Ishikawa (cell line): ENCODE measurements at regions not wholly inside any gene's neighbourhood (a gene's known extent, or its start where the extent isn't known, plus 50 kb on each side); places are given as distances from the start of the nearest gene placed in this dataset.

Experiments
- CEBPB ChIP-seq: IDR thresholded peaks from 2 replicates; pipeline ENCODE4 v1.6.1; 2012
- CREB1 ChIP-seq: IDR thresholded peaks from 2 replicates; pipeline ENCODE4 v1.6.1; 2012; ENCODE audit warnings: low read depth
- EGR1 ChIP-seq: IDR thresholded peaks from 2 replicates; pipeline ENCODE4 v1.6.1; 2012
- EP300 ChIP-seq: IDR thresholded peaks from 2 replicates; pipeline ENCODE4 v1.6.1; 2012; ENCODE audit warnings: borderline replicate concordance
- FOXM1 ChIP-seq: IDR thresholded peaks from 2 replicates; pipeline ENCODE4 v1.6.1; 2012; ENCODE audit warnings: low read depth, borderline replicate concordance
- NFIC ChIP-seq: IDR thresholded peaks from 2 replicates; pipeline ENCODE4 v1.6.1; 2012
- RAD21 ChIP-seq: IDR thresholded peaks from 2 replicates; pipeline ENCODE4 v1.6.1; 2012; ENCODE audit warnings: low read depth
- TAF1 ChIP-seq: IDR thresholded peaks from 2 replicates; pipeline ENCODE4 v1.6.1; 2012; ENCODE audit warnings: low read depth, mild to moderate bottlenecking
- TCF12 ChIP-seq: IDR thresholded peaks from 2 replicates; pipeline ENCODE4 v1.6.1; 2012; ENCODE audit warnings: low read depth
- TEAD4 ChIP-seq: IDR thresholded peaks from 2 replicates; pipeline ENCODE4 v1.6.1; 2012
- YY1 ChIP-seq: IDR thresholded peaks from 2 replicates; pipeline ENCODE4 v1.6.1; 2012; ENCODE audit warnings: low read depth
- ZBTB7A ChIP-seq: IDR thresholded peaks from 2 replicates; pipeline ENCODE4 v1.6.1; 2012; ENCODE audit warnings: low read depth
- TF ChIP-seq, protein P1 (sequence below): IDR thresholded peaks from 2 replicates; pipeline ENCODE4 v1.6.1; 2012
- TF ChIP-seq, protein P2 (sequence below): IDR thresholded peaks from 2 replicates; pipeline ENCODE4 v1.6.1; 2012; ENCODE audit warnings: low read depth, mild to moderate bottlenecking
- TF ChIP-seq, protein P3 (sequence below): IDR thresholded peaks from 2 replicates; pipeline ENCODE4 v1.6.1; 2012

DNA sequence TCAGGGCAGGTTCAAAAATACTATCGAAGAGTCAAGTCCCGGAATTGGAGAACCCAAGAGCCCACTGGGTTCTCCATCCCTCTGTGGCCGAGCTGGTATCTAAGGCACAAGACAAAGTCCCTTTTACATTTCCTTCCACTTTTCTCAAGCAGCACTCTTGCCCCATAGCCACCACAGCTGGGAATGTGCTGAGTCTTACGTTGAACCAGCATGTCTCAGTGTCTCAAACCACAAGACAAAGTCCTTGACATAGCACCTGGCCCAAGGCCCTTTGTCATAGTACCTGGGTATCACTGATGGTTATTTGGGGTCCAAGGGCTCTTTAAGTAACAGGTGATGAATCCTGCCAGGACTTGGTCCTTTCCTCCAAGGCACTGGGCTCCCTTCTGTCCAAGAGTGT, 210.2 kb upstream of the IRS4 start:
- no peak for TF ChIP-seq FOXM1
- no peak for TF ChIP-seq CEBPB
- TF ChIP-seq, protein P1, sequence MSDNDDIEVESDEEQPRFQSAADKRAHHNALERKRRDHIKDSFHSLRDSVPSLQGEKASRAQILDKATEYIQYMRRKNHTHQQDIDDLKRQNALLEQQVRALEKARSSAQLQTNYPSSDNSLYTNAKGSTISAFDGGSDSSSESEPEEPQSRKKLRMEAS = no peak
- no peak for TF ChIP-seq TAF1
- TF ChIP-seq TEAD4 = no peak
- TF ChIP-seq ZBTB7A = no peak
- TF ChIP-seq, protein P2, sequence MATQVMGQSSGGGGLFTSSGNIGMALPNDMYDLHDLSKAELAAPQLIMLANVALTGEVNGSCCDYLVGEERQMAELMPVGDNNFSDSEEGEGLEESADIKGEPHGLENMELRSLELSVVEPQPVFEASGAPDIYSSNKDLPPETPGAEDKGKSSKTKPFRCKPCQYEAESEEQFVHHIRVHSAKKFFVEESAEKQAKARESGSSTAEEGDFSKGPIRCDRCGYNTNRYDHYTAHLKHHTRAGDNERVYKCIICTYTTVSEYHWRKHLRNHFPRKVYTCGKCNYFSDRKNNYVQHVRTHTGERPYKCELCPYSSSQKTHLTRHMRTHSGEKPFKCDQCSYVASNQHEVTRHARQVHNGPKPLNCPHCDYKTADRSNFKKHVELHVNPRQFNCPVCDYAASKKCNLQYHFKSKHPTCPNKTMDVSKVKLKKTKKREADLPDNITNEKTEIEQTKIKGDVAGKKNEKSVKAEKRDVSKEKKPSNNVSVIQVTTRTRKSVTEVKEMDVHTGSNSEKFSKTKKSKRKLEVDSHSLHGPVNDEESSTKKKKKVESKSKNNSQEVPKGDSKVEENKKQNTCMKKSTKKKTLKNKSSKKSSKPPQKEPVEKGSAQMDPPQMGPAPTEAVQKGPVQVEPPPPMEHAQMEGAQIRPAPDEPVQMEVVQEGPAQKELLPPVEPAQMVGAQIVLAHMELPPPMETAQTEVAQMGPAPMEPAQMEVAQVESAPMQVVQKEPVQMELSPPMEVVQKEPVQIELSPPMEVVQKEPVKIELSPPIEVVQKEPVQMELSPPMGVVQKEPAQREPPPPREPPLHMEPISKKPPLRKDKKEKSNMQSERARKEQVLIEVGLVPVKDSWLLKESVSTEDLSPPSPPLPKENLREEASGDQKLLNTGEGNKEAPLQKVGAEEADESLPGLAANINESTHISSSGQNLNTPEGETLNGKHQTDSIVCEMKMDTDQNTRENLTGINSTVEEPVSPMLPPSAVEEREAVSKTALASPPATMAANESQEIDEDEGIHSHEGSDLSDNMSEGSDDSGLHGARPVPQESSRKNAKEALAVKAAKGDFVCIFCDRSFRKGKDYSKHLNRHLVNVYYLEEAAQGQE = no peak
- TF ChIP-seq TCF12 = no peak
- TF ChIP-seq YY1 = no peak
- no peak for TF ChIP-seq EGR1
- no peak for TF ChIP-seq CREB1
- no peak for TF ChIP-seq RAD21
- TF ChIP-seq NFIC = no peak
- TF ChIP-seq, protein P3, sequence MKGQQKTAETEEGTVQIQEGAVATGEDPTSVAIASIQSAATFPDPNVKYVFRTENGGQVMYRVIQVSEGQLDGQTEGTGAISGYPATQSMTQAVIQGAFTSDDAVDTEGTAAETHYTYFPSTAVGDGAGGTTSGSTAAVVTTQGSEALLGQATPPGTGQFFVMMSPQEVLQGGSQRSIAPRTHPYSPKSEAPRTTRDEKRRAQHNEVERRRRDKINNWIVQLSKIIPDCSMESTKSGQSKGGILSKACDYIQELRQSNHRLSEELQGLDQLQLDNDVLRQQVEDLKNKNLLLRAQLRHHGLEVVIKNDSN = no peak

DNA sequence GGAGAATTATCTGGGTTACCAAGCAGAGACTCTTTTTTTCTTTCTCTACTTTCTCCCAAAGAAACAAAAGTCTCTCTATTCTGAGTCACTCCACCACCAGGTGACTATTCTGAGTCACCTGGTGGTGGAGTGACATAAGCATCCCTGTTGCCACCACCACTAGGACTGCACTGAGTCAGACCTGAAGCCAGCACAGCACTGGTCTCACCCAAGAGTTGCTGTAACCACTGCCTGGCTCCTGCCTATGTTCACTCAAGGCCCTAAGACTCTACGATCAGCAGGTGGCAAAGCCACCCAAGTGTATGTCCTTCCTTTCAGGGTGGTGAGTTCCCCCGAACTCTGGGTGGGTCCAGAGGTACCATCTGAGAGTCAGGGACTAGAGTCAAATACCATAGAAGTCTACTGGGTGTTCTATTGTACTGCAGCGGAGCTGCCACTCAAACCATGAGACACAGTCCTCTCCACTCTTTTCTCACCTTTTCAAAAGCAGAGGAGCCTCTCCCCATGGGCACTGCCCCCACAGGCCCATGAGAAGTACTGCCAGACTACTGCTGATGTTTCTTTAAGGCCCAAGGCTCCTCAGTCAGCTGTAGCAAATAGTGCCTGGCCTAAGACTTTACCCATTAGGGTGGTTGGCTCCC, 209.6 kb upstream of the IRS4 start:
- TF ChIP-seq FOXM1 = no peak
- TF ChIP-seq, protein P1 = no peak

DNA sequence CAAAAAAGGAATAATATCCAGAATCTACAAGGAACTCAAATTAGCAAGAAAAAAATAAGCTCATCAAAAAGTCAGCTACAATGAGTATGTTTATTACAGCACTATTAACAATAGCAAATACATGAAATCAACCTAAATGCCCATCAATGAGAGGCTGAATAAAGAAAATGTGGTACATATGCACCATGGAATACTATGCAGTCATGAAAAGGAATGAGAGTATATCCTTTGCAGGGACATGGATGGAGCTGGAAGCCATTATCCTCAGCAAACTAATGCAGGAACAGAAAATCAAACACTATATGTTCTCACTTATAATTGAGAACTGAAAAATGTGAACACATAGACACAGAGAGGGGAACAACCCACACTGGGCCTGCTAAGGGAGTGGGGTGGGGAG, 178.4 kb upstream of the IRS4 start:
- TF ChIP-seq EP300 = no peak
- no peak for TF ChIP-seq FOXM1
- TF ChIP-seq YY1 = no peak
- no peak for TF ChIP-seq ZBTB7A
- no peak for TF ChIP-seq TAF1
- TF ChIP-seq, protein P2 = no peak
- no peak for TF ChIP-seq RAD21
- TF ChIP-seq NFIC = no peak
- TF ChIP-seq CEBPB = no peak
- no peak for TF ChIP-seq TEAD4
- TF ChIP-seq, protein P1 = no peak
- TF ChIP-seq CREB1 = no peak
- no peak for TF ChIP-seq TCF12
- TF ChIP-seq, protein P3 = no peak
- TF ChIP-seq EGR1 = no peak

DNA sequence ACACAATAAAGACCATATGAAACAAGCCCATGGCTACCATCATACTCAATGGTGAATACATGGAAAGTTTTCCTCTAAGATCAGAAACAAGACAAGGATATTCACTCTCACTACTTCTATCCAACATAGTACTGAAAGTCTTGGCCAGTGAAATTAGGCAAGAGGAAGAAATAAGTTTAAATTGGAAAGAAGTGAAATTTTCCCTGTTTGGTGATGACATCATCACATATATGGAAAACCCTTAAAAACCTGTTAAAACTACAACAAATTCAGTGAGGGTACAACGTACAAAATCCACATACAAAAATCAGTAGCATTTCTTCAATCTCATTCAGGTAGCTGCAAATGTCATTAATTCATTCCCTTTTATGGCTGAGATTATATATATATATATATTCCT, 164.0 kb upstream of the IRS4 start:
- no peak for TF ChIP-seq NFIC
- no peak for TF ChIP-seq ZBTB7A
- no peak for TF ChIP-seq RAD21
- no peak for TF ChIP-seq TAF1
- TF ChIP-seq TEAD4 = no peak
- TF ChIP-seq, protein P2 = no peak
- no peak for TF ChIP-seq YY1

DNA sequence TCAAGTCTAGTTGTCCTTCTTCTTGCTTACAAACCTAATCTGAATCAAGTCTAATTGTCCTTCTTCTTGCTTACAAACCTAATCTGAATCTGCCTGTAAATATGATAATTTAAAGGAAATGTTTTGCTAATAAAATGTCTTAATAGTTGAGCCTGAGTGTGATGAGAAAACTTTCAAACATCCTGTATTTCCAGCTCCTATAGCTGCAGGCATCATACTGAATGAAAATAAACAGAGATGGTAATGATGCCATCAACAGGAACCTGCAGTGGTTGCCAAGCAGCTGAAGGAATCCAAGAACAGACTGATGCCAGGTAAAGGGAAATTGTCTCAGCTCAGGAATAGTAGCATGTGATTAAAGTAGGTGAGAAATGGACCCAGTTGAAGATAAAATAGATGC, 156.1 kb upstream of the IRS4 start:
- no peak for TF ChIP-seq NFIC
- TF ChIP-seq CEBPB = no peak
- no peak for TF ChIP-seq CREB1
- TF ChIP-seq RAD21 = no peak
- TF ChIP-seq FOXM1 = no peak
